Activated naive CD8-positive, alpha-beta T cell treated with anti-CD3 and anti-CD28 coated beads for 36 hours (primary cell): ENCODE measurements at regions not wholly inside any gene's neighbourhood (a gene's known extent, or its start where the extent isn't known, plus 50 kb on each side); places are given as distances from the start of the nearest gene placed in this dataset.
"Not testable (repeated sequence)": the region's sequence is repeated elsewhere in the genome, so short reads cannot be mapped to it uniquely, and the experiment has no call there.

Experiments
- DNase-seq: peaks from one replicate; pipeline ENCODE4 v3.0.0; 2021
- H3K27ac Mint-ChIP-seq: one replicate; pipeline ENCODE4 v1.8.0; 2022; ENCODE audit warnings: mild to moderate bottlenecking, moderate library complexity, mixed read lengths
- H3K27me3 Mint-ChIP-seq: one replicate; pipeline ENCODE4 v1.8.0; 2022; ENCODE audit warnings: mild to moderate bottlenecking, mixed read lengths
- H3K36me3 Mint-ChIP-seq: one replicate; pipeline ENCODE4 v1.8.0; 2021; ENCODE audit warnings: mild to moderate bottlenecking, mixed read lengths
- H3K4me1 Mint-ChIP-seq: one replicate; pipeline ENCODE4 v1.8.0; 2021; ENCODE audit warnings: mixed read lengths
- H3K4me3 Mint-ChIP-seq: one replicate; pipeline ENCODE4 v1.8.0; 2022; ENCODE audit warnings: mild to moderate bottlenecking, moderate library complexity, mixed read lengths
- H3K9me3 Mint-ChIP-seq: one replicate; pipeline ENCODE4 v1.8.0; 2022; ENCODE audit warnings: mixed read lengths

GRCh38 chr4:59409647-59410046 lies 1790.5 kb upstream of the ADGRL3 start:
- Mint-ChIP-seq H3K4me1 (no peaks in the 10 kb centered on the region), H3K9me3 (peaks cover 4% of the 10 kb centered on the region), H3K4me3 (no peak overlapping the region), H3K27me3 (no peaks in the 10 kb centered on the region), H3K36me3 (no peaks in the 10 kb centered on the region), H3K27ac (no peak overlapping the region)
- DNase-seq = no peak

DNA sequence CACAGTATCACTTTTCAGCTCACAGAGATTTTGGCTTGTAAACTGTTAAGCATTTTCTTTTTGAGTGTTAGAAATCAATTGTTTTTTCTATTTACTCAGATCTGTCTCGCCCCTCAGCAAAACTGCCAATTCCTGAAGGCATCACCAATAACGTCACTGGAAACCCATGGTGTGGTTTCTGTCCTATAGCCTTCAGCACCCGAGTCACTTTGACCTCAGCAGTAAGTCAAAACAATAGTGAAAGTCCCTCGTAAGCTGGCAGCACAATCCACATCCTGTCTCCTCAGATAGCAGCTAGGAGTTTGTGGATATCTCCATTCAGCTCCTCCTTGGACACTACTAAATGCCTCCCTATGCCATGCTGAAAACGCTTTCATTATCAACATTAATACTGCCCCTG lies 1787.4 kb upstream of the ADGRL3 start:
- Mint-ChIP-seq H3K27me3 (no peaks in the 10 kb centered on the region), H3K27ac (no peak overlapping the region), H3K9me3 (peaks cover 4% of the 10 kb centered on the region), H3K36me3 (no peaks in the 10 kb centered on the region), H3K4me1 (no peaks in the 10 kb centered on the region), H3K4me3 (no peak overlapping the region)
- DNase-seq = no peak

GRCh38 chr4:59455751-59456150 lies 1744.4 kb upstream of the ADGRL3 start:
- Mint-ChIP-seq H3K27ac (no peak overlapping the region), H3K36me3 (no peaks in the 10 kb centered on the region), H3K9me3 (peaks cover 10% of the 10 kb centered on the region), H3K4me1 (no peaks in the 10 kb centered on the region), H3K27me3 (no peaks in the 10 kb centered on the region), H3K4me3 (no peak overlapping the region)
- no peak for DNase-seq

DNA sequence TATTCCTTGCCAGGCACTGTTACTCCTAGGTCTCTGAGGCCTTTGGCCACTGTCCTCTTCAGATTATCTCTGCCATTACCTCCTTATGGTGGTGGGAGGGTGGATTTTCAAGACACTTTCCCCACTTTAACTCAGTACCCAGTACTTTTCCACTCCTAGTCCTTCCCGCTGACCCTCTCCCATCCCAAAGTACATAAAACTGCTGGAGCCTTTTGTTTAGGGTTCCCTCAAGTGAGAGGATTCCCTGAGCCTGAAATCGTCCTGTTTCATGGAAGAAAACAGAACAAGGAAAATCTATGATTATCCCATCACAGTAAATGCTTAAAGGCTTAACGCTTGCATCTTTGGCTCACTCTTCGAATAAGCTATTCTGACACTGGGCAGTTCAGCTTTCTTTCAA lies 1742.5 kb upstream of the ADGRL3 start:
- no peak overlapping the region for H3K27ac Mint-ChIP-seq
- H3K27me3 Mint-ChIP-seq = no peaks in the 10 kb centered on the region
- DNase-seq = no peak
- no peaks in the 10 kb centered on the region for H3K4me1 Mint-ChIP-seq
- no peak overlapping the region for H3K4me3 Mint-ChIP-seq
- no peaks in the 10 kb centered on the region for H3K36me3 Mint-ChIP-seq
- peaks cover 10% of the 10 kb centered on the region for H3K9me3 Mint-ChIP-seq

DNA sequence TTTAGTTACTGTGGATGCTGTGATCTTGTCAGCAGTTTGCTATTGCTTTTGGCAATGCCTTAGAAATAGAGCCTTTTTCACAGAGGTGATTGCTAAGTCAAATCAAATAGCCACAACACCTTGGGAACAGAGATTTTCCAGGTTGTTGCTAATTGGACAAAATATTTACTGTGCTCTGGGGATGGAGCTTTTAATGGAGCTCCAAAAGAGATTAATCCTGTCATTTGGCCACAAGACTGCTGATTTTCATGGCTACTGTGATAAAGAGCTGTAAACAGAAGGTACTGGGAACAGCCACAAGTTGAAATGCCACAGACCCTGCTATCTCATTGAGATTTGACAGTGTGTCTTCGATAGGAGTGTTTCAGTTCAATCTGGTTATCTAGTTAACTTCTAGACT lies 1715.2 kb upstream of the ADGRL3 start:
- no peak overlapping the region for H3K27ac Mint-ChIP-seq
- no peak for DNase-seq
- no peaks in the 10 kb centered on the region for H3K36me3 Mint-ChIP-seq
- H3K4me3 Mint-ChIP-seq = no peak overlapping the region
- H3K27me3 Mint-ChIP-seq = no peaks in the 10 kb centered on the region
- peaks cover 4% of the 10 kb centered on the region for H3K9me3 Mint-ChIP-seq
- H3K4me1 Mint-ChIP-seq = no peaks in the 10 kb centered on the region

- no peak for DNase-seq
- no peak overlapping the region for H3K27ac Mint-ChIP-seq
Observed at GRCh38 chr4:59500103-59500502, 1700.0 kb upstream of the ADGRL3 start.

GRCh38 chr4:59503731-59504130 lies 1696.4 kb upstream of the ADGRL3 start:
- Mint-ChIP-seq H3K4me3 (no peak overlapping the region), H3K4me1 (no peaks in the 10 kb centered on the region), H3K9me3 (no peaks in the 10 kb centered on the region), H3K27me3 (no peaks in the 10 kb centered on the region), H3K27ac (no peak overlapping the region), H3K36me3 (no peaks in the 10 kb centered on the region)
- DNase-seq = no peak

More at GRCh38 chr4:59500103-59500502, 1700.0 kb upstream of the ADGRL3 start:
- H3K9me3 Mint-ChIP-seq = no peaks in the 10 kb centered on the region
- no peak overlapping the region for H3K4me3 Mint-ChIP-seq
- H3K27me3 Mint-ChIP-seq = no peaks in the 10 kb centered on the region
- no peaks in the 10 kb centered on the region for H3K4me1 Mint-ChIP-seq
- no peaks in the 10 kb centered on the region for H3K36me3 Mint-ChIP-seq

DNA sequence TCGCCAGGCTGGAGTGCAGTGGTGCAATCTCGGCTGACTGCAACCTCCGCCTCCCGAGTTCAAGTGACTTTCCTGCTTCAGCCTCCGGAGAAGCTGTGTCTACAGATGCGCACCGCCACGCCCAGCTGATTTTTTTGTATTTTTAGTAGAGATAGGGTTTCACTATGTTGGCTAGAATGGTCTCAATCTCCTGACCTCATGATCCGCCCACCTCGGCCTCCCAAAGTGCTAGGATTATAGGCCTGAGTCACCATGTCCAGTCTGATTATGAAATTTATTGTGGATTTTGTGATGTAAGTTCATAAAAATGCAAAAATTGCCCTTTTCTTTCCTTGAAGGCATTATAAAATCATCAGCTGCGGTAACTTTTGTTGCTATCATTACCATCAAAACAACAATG lies 1688.3 kb upstream of the ADGRL3 start:
- H3K9me3 Mint-ChIP-seq, DNase-seq, H3K36me3 Mint-ChIP-seq, H3K27ac Mint-ChIP-seq, H3K4me3 Mint-ChIP-seq, H3K4me1 Mint-ChIP-seq, H3K27me3 Mint-ChIP-seq: not testable (repeated sequence)

GRCh38 chr4:59517007-59517406 lies 1683.1 kb upstream of the ADGRL3 start:
- DNase-seq = no peak
- H3K27ac Mint-ChIP-seq = no peak overlapping the region
- no peaks in the 10 kb centered on the region for H3K9me3 Mint-ChIP-seq
- no peaks in the 10 kb centered on the region for H3K4me1 Mint-ChIP-seq
- no peak overlapping the region for H3K4me3 Mint-ChIP-seq
- H3K27me3 Mint-ChIP-seq = no peaks in the 10 kb centered on the region
- no peaks in the 10 kb centered on the region for H3K36me3 Mint-ChIP-seq

- no peaks in the 10 kb centered on the region for H3K27me3 Mint-ChIP-seq
- H3K36me3 Mint-ChIP-seq = no peaks in the 10 kb centered on the region
- H3K4me3 Mint-ChIP-seq = no peak overlapping the region
- H3K9me3 Mint-ChIP-seq = no peaks in the 10 kb centered on the region
- DNase-seq = no peak
- no peak overlapping the region for H3K27ac Mint-ChIP-seq
- H3K4me1 Mint-ChIP-seq = no peaks in the 10 kb centered on the region
Observed at GRCh38 chr4:59518005-59518823, 1681.9 kb upstream of the ADGRL3 start.

DNA sequence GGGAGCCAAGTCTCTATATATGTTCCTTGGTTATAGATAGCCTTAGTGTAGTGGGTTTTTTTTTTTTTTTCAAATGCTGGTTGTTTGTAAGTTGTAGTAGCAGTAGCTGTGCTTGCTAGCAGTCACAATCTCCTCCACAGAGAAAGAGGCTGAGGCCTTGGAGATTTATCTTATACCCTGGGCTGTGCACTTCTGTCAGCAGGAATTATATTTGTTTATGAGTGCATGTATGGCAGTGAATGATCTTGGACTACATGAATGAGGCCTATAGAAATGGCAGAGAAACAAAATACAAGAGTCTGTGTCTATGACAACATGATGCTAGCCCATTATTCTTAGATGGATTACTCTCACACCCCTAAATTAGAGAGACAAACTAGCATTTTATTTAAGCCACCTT lies 1674.2 kb upstream of the ADGRL3 start:
- Mint-ChIP-seq H3K27ac (no peak overlapping the region), H3K27me3 (no peaks in the 10 kb centered on the region)

DNA sequence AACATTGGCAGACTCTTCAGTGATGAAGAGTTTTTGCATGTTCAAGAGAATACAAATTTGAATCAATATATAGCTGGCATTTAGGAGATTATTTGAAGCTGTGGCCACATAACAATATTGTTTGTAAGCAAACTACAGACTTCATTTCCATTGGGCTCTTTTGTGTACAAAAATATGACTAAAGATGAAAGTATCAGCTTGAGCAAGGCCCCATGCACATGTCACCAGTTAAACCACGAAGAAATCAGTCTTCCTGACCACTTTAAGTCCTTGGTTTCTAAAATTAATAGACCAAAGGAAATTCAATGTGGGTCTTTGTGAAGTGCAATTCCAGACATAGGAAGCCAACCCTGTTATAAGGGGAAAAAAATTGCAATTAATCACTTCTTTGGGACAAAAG lies 1664.6 kb upstream of the ADGRL3 start:
- peaks cover 3% of the 10 kb centered on the region for H3K4me1 Mint-ChIP-seq

More for the DNA sequence above, 1674.2 kb upstream of the ADGRL3 start:
- peaks cover 5% of the 10 kb centered on the region for H3K9me3 Mint-ChIP-seq
- no peaks in the 10 kb centered on the region for H3K4me1 Mint-ChIP-seq
- no peak for DNase-seq
- no peak overlapping the region for H3K4me3 Mint-ChIP-seq
- no peaks in the 10 kb centered on the region for H3K36me3 Mint-ChIP-seq

DNA sequence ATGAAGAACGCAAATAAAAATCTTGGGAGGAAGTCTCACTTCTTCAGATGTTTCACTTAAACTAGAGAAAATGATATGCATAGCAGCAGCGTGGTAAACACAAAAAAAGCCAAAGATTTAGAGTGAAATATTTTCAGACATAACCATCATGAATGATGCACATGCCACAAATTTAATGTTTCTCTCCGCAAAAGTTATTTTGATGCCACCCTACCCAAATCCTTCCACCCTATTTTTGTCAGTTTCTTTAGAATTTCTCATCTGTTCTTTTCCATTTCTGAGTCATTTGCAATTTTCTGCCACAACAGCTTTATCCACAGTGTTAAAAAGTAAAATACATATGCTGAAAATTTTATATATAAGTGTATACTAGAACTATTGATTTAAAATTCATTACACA lies 1663.7 kb upstream of the ADGRL3 start:
- Mint-ChIP-seq H3K4me1 (peaks cover 3% of the 10 kb centered on the region), H3K9me3 (peaks cover 2% of the 10 kb centered on the region), H3K36me3 (no peaks in the 10 kb centered on the region), H3K27me3 (no peaks in the 10 kb centered on the region), H3K4me3 (no peak overlapping the region), H3K27ac (no peak overlapping the region)
- DNase-seq = no peak

More for the DNA sequence above, 1664.6 kb upstream of the ADGRL3 start:
- H3K27me3 Mint-ChIP-seq = no peaks in the 10 kb centered on the region
- peaks cover 4% of the 10 kb centered on the region for H3K9me3 Mint-ChIP-seq
- H3K36me3 Mint-ChIP-seq = no peaks in the 10 kb centered on the region
- H3K4me3 Mint-ChIP-seq = no peak overlapping the region
- DNase-seq = no peak
- no peak overlapping the region for H3K27ac Mint-ChIP-seq

DNA sequence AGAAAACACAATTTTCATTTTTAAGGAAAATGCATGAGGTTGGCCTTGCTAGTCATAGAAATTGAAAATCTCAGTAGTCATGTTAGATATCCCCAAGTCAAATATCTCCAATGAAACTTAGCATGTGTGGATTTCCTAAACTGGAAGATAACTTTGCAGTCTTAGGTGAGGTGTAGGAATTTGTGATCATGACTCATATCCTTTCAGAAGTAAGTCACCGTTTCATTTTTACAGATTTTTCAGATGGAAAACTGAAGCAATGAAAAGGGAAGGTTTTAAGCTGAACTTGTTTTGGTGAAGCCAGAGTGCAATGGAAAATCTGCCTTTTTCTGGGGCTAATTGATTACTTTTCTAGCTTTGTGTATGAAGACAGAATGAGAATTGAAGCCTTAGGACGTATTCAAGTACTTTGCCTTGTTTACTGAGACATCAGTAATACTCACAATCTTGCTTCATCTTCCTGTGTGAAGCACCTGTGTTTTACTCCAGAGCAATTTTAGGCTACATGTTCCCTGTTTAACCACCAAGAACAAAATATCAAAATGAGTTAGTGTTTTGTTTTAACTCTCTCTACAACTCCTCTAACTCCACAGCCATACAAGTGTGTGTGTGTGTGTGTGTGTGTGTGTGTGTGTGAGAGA lies 1662.8 kb upstream of the ADGRL3 start:
- peaks cover 3% of the 10 kb centered on the region for H3K4me1 Mint-ChIP-seq
- H3K36me3 Mint-ChIP-seq = no peaks in the 10 kb centered on the region
- H3K9me3 Mint-ChIP-seq = peaks cover 2% of the 10 kb centered on the region
- H3K4me3 Mint-ChIP-seq = no peak overlapping the region
- H3K27me3 Mint-ChIP-seq = no peaks in the 10 kb centered on the region
- DNase-seq = no peak
- no peak overlapping the region for H3K27ac Mint-ChIP-seq

GRCh38 chr4:59539401-59539800 lies 1660.7 kb upstream of the ADGRL3 start:
- no peak for DNase-seq
- no peaks in the 10 kb centered on the region for H3K36me3 Mint-ChIP-seq
- no peaks in the 10 kb centered on the region for H3K27me3 Mint-ChIP-seq
- H3K9me3 Mint-ChIP-seq = no peaks in the 10 kb centered on the region
- no peak overlapping the region for H3K27ac Mint-ChIP-seq
- H3K4me3 Mint-ChIP-seq = no peak overlapping the region
- H3K4me1 Mint-ChIP-seq = peaks cover 3% of the 10 kb centered on the region

GRCh38 chr4:59540311-59540710 lies 1659.8 kb upstream of the ADGRL3 start:
- H3K4me3 Mint-ChIP-seq = no peak overlapping the region
- peaks cover 3% of the 10 kb centered on the region for H3K4me1 Mint-ChIP-seq
- no peaks in the 10 kb centered on the region for H3K36me3 Mint-ChIP-seq
- no peak overlapping the region for H3K27ac Mint-ChIP-seq
- no peaks in the 10 kb centered on the region for H3K9me3 Mint-ChIP-seq
- DNase-seq = no peak
- H3K27me3 Mint-ChIP-seq = no peaks in the 10 kb centered on the region
